WTC11 (cell line): ENCODE measurements at regions not wholly inside any gene's neighbourhood (a gene's known extent, or its start where the extent isn't known, plus 50 kb on each side); places are given as distances from the start of the nearest gene placed in this dataset.

ENCODE experiments used
- ATAC-seq: fragments of 200-7000 bp; cut with Tn5 transposase; 2 replicates; pipeline ENCODE4 v1.10.0; 2021; ENCODE audit warnings: mild to moderate bottlenecking, moderate library complexity
- CTCF ChIA-PET: fragments of 300-600 bp; sonication (Branson Sonifier 250); formaldehyde crosslinking; loops from one replicate; lab custom pipeline; 2021; ENCODE audit warnings: antibody characterized with exemption; lab: Charles Lee
- POLR2A ChIA-PET: fragments of 350-600 bp; sonication (Branson Sonifier 250); formaldehyde crosslinking; loops from one replicate; lab custom pipeline; 2021; ENCODE audit warnings: antibody characterized with exemption; lab: Charles Lee
- DNase-seq: peaks from one replicate; pipeline ENCODE4 v3.0.0; 2021; ENCODE audit warnings: low spot score
- H3K27ac Mint-ChIP-seq: 2 replicates; pipeline ENCODE4 v1.8.0; 2021; ENCODE audit warnings: mixed read lengths
- H3K27me3 Mint-ChIP-seq: 2 replicates; pipeline ENCODE4 v1.8.0; 2021; ENCODE audit warnings: low read depth, mild to moderate bottlenecking, moderate library complexity, mixed read lengths
- H3K36me3 Mint-ChIP-seq: 2 replicates; pipeline ENCODE4 v1.8.0; 2021; ENCODE audit warnings: mixed read lengths
- H3K4me1 Mint-ChIP-seq: 2 replicates; pipeline ENCODE4 v1.8.0; 2022; ENCODE audit warnings: mixed read lengths
- H3K4me3 Mint-ChIP-seq: 2 replicates; pipeline ENCODE4 v1.8.0; 2021; ENCODE audit warnings: mild to moderate bottlenecking, moderate library complexity, mixed read lengths
- H3K9me3 Mint-ChIP-seq: 2 replicates; pipeline ENCODE4 v1.8.0; 2021; ENCODE audit warnings: mixed read lengths
- ARID4B ChIP-seq: sonication (generic); formaldehyde crosslinking; IDR thresholded peaks from 2 replicates; pipeline ENCODE4 v1.8.0; 2023; ENCODE audit warnings: missing genetic modification reagents, mild to moderate bottlenecking, borderline replicate concordance
- CREB1 ChIP-seq: sonication (generic); formaldehyde crosslinking; IDR thresholded peaks from 2 replicates; pipeline ENCODE4 v1.8.0; 2023; ENCODE audit warnings: mild to moderate bottlenecking, missing genetic modification reagents
- CTCF ChIP-seq: fragments of 200-600 bp; IDR thresholded peaks from 2 replicates; pipeline ENCODE4 v1.8.0; 2022; ENCODE audit warnings: antibody characterized with exemption
- E2F1 ChIP-seq: sonication (generic); formaldehyde crosslinking; IDR thresholded peaks from 2 replicates; pipeline ENCODE4 v1.8.0; 2022; ENCODE audit warnings: mild to moderate bottlenecking, missing genetic modification reagents
- ETV6 ChIP-seq: sonication (generic); formaldehyde crosslinking; IDR thresholded peaks from 2 replicates; pipeline ENCODE4 v1.8.1; 2022; ENCODE audit warnings: mild to moderate bottlenecking, missing genetic modification reagents
- FOXP1 ChIP-seq: sonication (generic); formaldehyde crosslinking; IDR thresholded peaks from 2 replicates; pipeline ENCODE4 v1.8.0; 2022; ENCODE audit warnings: missing genetic modification reagents, mild to moderate bottlenecking, moderate library complexity, borderline replicate concordance
- GABPB1 ChIP-seq: sonication (generic); formaldehyde crosslinking; IDR thresholded peaks from 2 replicates; pipeline ENCODE4 v1.8.1; 2023; ENCODE audit warnings: mild to moderate bottlenecking, missing genetic modification reagents
- GRHL2 ChIP-seq: fragments of 250-450 bp; sonication (Bioruptor Pico); IDR thresholded peaks from 2 replicates; pipeline ENCODE4 v1.8.0; 2022; ENCODE audit warnings: mild to moderate bottlenecking, moderate library complexity; ENCODE audit not compliant: insufficient replicate concordance, severe bottlenecking
- HMGA2 ChIP-seq: fragments of 250-450 bp; sonication (Bioruptor Pico); IDR thresholded peaks from 2 replicates; pipeline ENCODE4 v1.4.0; 2021; ENCODE audit warnings: mild to moderate bottlenecking, moderate library complexity
- JUN ChIP-seq: sonication (generic); formaldehyde crosslinking; IDR thresholded peaks from 2 replicates; pipeline ENCODE4 v1.8.0; 2023; ENCODE audit warnings: mild to moderate bottlenecking, missing genetic modification reagents
- NR1H2 ChIP-seq: sonication (generic); formaldehyde crosslinking; IDR thresholded peaks from 2 replicates; pipeline ENCODE4 v1.9.0; 2021; ENCODE audit warnings: mild to moderate bottlenecking, moderate library complexity, missing genetic modification reagents
- NR2C2 ChIP-seq: sonication (generic); formaldehyde crosslinking; IDR thresholded peaks from 2 replicates; pipeline ENCODE4 v1.8.0; 2022; ENCODE audit warnings: mild to moderate bottlenecking, missing genetic modification reagents
- RELA ChIP-seq: sonication (generic); formaldehyde crosslinking; IDR thresholded peaks from 2 replicates; pipeline ENCODE4 v1.8.1; 2022; ENCODE audit warnings: missing genetic modification reagents, mild to moderate bottlenecking, borderline replicate concordance
- SP1 ChIP-seq: sonication (generic); formaldehyde crosslinking; conservative IDR thresholded peaks from 2 replicates; pipeline ENCODE4 v1.8.1; 2022; ENCODE audit warnings: missing genetic modification reagents
- TEAD4 ChIP-seq: sonication (generic); formaldehyde crosslinking; IDR thresholded peaks from 2 replicates; pipeline ENCODE4 v1.8.0; 2022; ENCODE audit warnings: mild to moderate bottlenecking, missing genetic modification reagents
- ZBTB21 ChIP-seq: sonication (generic); formaldehyde crosslinking; IDR thresholded peaks from 2 replicates; pipeline ENCODE4 v1.8.1; 2023; ENCODE audit warnings: mild to moderate bottlenecking, missing genetic modification reagents, borderline replicate concordance
- ZNF138 ChIP-seq: sonication (generic); formaldehyde crosslinking; conservative IDR thresholded peaks from 2 replicates; pipeline ENCODE4 v1.8.1; 2022; ENCODE audit warnings: mild to moderate bottlenecking, moderate library complexity, missing genetic modification reagents
- ZNF263 ChIP-seq: sonication (generic); formaldehyde crosslinking; IDR thresholded peaks from 2 replicates; pipeline ENCODE4 v1.8.1; 2022; ENCODE audit warnings: low read depth, mild to moderate bottlenecking, moderate library complexity, missing genetic modification reagents
- ZNF416 ChIP-seq: fragments of 250-450 bp; sonication (Bioruptor Pico); IDR thresholded peaks from 2 replicates; pipeline ENCODE4 v1.9.0; 2021; ENCODE audit warnings: mild to moderate bottlenecking, inconsistent platforms
- ZNF423 ChIP-seq: fragments of 250-450 bp; sonication (Bioruptor Pico); IDR thresholded peaks from 2 replicates; pipeline ENCODE4 v2.1.2; 2022; ENCODE audit warnings: mild to moderate bottlenecking, moderate library complexity
- TF ChIP-seq, protein P1 (sequence below): sonication (generic); formaldehyde crosslinking; IDR thresholded peaks from 2 replicates; pipeline ENCODE4 v1.8.1; 2023; ENCODE audit warnings: mild to moderate bottlenecking, missing genetic modification reagents, moderate library complexity
- TF ChIP-seq, protein P2 (sequence below): fragments of 250-450 bp; sonication (Bioruptor Pico); IDR thresholded peaks from 2 replicates; pipeline ENCODE4 v2.1.2; 2022; ENCODE audit warnings: mild to moderate bottlenecking, moderate library complexity
- TF ChIP-seq, protein P3 (sequence below): sonication (generic); formaldehyde crosslinking; IDR thresholded peaks from 2 replicates; pipeline ENCODE4 v1.8.0; 2022; ENCODE audit warnings: mild to moderate bottlenecking, missing genetic modification reagents

DNA sequence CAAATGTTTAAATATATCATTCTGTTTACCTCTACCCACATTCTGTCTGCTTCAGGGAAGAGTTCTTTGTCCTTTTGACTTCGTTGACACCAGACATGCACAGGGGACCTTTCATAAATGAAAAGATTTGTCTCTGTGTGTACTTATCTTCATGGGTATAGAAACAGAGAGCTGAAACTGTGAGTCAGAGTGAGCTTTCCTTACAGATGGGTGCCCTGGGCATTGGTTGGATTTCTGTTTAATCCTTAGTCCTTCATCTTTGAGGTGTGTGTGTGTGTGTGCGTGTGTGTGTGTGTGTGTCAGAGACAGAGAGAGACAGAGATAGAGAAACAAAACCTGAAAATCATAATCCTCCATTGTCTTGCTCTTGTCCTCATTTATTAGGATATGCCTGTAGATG, 517.4 kb downstream of the TUSC7 start:
- TF ChIP-seq ARID4B (CRISPR knock-in tag) (no peak), CTCF (no peak), ETV6 (CRISPR knock-in tag) (no peak), JUN (CRISPR knock-in tag) (no peak), ZBTB21 (CRISPR knock-in tag) (no peak), ZNF138 (CRISPR knock-in tag) (no peak), ZNF263 (CRISPR knock-in tag) (no peak), E2F1 (CRISPR knock-in tag) (no peak), GRHL2 (CRISPR knock-in tag) (no peak), NR2C2 (CRISPR knock-in tag) (no peak), ZNF416 (no peak), HMGA2 (CRISPR knock-in tag) (no peak), GABPB1 (CRISPR knock-in tag) (no peak), ZNF423 (CRISPR knock-in tag) (no peak), TEAD4 (CRISPR knock-in tag) (no peak)
- TF ChIP-seq, protein P1, sequence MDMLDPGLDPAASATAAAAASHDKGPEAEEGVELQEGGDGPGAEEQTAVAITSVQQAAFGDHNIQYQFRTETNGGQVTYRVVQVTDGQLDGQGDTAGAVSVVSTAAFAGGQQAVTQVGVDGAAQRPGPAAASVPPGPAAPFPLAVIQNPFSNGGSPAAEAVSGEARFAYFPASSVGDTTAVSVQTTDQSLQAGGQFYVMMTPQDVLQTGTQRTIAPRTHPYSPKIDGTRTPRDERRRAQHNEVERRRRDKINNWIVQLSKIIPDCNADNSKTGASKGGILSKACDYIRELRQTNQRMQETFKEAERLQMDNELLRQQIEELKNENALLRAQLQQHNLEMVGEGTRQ: no peak
- Mint-ChIP-seq H3K4me3 (no peak overlapping the region), H3K27me3 (no peaks in the 10 kb centered on the region), H3K36me3 (no peaks in the 10 kb centered on the region), H3K9me3 (peaks cover 4% of the 10 kb centered on the region; the same call in 1 of the 2 replicates), H3K4me1 (peaks cover 5% of the 10 kb centered on the region), H3K27ac (no peak overlapping the region)
- DNase-seq (no peak), ATAC-seq (no peak)
- ChIA-PET POLR2A (no interaction called here), CTCF (interaction anchor here (1.5 kb wide), 1 partner anchor 456 kb away, joined by 4 read pairs; no protein-coding TSS in a partner anchor)

DNA sequence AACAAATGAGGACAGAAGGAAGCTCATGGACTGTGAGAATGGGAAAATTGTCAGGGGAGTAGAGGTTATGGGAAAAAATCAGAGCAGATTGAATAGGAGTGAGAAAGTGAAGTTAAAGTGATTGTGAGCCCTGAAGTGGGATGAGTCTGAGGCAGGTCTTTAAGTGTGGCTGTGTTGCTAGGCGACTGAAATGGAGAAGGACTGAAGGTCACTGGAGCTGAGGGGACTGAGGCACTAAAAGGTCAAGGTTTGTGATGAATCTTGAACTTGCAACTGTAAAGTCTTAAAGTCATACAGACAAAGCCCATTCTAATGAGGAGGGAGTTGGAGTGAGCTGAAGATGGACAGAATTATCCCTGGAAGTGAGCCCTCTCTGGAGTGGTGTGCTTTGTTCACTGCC, 518.9 kb downstream of the TUSC7 start:
- Mint-ChIP-seq H3K9me3 (peaks cover 4% of the 10 kb centered on the region; the same call in 1 of the 2 replicates), H3K27me3 (no peaks in the 10 kb centered on the region), H3K27ac (no peak overlapping the region), H3K4me3 (no peak overlapping the region), H3K36me3 (no peaks in the 10 kb centered on the region), H3K4me1 (peaks cover 5% of the 10 kb centered on the region)
- ChIA-PET CTCF (no interaction called here), POLR2A (no interaction called here)
- DNase-seq: no peak
- ATAC-seq: no peak
- TF ChIP-seq FOXP1 (CRISPR knock-in tag) (no peak), NR2C2 (CRISPR knock-in tag) (no peak), SP1 (CRISPR knock-in tag) (no peak), NR1H2 (CRISPR knock-in tag) (no peak), ZNF263 (CRISPR knock-in tag) (no peak), RELA (no peak), CREB1 (CRISPR knock-in tag) (no peak)
- TF ChIP-seq, protein P2, sequence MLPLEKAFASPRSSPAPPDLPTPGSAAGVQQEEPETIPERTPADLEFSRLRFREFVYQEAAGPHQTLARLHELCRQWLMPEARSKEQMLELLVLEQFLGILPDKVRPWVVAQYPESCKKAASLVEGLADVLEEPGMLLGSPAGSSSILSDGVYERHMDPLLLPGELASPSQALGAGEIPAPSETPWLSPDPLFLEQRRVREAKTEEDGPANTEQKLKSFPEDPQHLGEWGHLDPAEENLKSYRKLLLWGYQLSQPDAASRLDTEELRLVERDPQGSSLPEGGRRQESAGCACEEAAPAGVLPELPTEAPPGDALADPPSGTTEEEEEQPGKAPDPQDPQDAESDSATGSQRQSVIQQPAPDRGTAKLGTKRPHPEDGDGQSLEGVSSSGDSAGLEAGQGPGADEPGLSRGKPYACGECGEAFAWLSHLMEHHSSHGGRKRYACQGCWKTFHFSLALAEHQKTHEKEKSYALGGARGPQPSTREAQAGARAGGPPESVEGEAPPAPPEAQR (CRISPR knock-in tag): no peak
- TF ChIP-seq, protein P3, sequence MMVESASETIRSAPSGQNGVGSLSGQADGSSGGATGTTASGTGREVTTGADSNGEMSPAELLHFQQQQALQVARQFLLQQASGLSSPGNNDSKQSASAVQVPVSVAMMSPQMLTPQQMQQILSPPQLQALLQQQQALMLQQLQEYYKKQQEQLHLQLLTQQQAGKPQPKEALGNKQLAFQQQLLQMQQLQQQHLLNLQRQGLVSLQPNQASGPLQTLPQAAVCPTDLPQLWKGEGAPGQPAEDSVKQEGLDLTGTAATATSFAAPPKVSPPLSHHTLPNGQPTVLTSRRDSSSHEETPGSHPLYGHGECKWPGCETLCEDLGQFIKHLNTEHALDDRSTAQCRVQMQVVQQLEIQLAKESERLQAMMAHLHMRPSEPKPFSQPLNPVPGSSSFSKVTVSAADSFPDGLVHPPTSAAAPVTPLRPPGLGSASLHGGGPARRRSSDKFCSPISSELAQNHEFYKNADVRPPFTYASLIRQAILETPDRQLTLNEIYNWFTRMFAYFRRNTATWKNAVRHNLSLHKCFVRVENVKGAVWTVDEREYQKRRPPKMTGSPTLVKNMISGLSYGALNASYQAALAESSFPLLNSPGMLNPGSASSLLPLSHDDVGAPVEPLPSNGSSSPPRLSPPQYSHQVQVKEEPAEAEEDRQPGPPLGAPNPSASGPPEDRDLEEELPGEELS (CRISPR knock-in tag): no peak
